GM12878 (cell line): ENCODE measurements at regions not wholly inside any gene's neighbourhood (a gene's known extent, or its start where the extent isn't known, plus 50 kb on each side); places are given as distances from the start of the nearest gene placed in this dataset.

Experiments used
- ATAC-seq: fragments of 200-7000 bp; cut with Tn5 transposase; 3 replicates; pipeline ENCODE4 v1.9.1; 2020; ENCODE audit warnings: mild to moderate bottlenecking, moderate library complexity
- BruUV-seq: library from RNA; stranded (reverse); fragments of 400-500 nt; replicated peaks from 2 replicates; lab custom pipeline; 2021; lab: Mats Ljungman, UMichigan
- CTCF ChIA-PET: fragments of 300-600 bp; sonication (Branson Sonifier 250); formaldehyde crosslinking; extraction: SDS; loops from one replicate; lab custom pipeline; 2021; ENCODE audit warnings: inconsistent platforms; lab: Yijun Ruan, JAX
- POLR2A ChIA-PET: fragments of 350-600 bp; formaldehyde crosslinking; extraction: SDS; loops from one replicate; lab custom pipeline; 2021; ENCODE audit warnings: inconsistent platforms; lab: Charles Lee
- RAD21 ChIA-PET: fragments of 300-600 bp; sonication (Branson Sonifier 250); formaldehyde crosslinking; loops from one replicate; lab custom pipeline; 2023; ENCODE audit warnings: antibody characterized with exemption; ENCODE audit not compliant: unreplicated experiment; lab: Charles Lee
- SMC1A ChIA-PET: fragments of 300-600 bp; sonication (Branson Sonifier 250); formaldehyde crosslinking; loops from one replicate; lab custom pipeline; 2023; ENCODE audit not compliant: unreplicated experiment, uncharacterized antibody; lab: Charles Lee
- DNase-seq: peaks from one replicate; pipeline ENCODE4 v3.0.0-alpha.2; 2011; ENCODE audit warnings: low read depth, low spot score
- FAIRE-seq: peaks from 3 replicates; lab custom pipeline; 2011; peaks lifted over from hg19 to GRCh38; lab: Jason Lieb, UNC
- H2AFZ ChIP-seq: 2 replicates; pipeline ENCODE4 v1.6.0; 2011; ENCODE audit warnings: low read depth, low read length, control low read depth; ENCODE audit not compliant: control insufficient read depth
- H3K27ac ChIP-seq: 2 replicates; pipeline ENCODE4 v1.5.1; 2011; ENCODE audit warnings: control low read depth; ENCODE audit not compliant: control insufficient read depth, insufficient read depth
- H3K27me3 ChIP-seq, 2 experiments: replicated peaks in 1 of 2; 2 replicates each; pipeline versions ENCODE4 v1.6.0 to v1.6.1; 2011; ENCODE audit warnings: low read length in 1 of 2; ENCODE audit not compliant: control insufficient read depth in 2 of 2, insufficient read depth in 2 of 2
- H3K36me3 ChIP-seq, 2 experiments: 2 replicates each; pipeline ENCODE4 v1.5.1; 2011; ENCODE audit warnings: low read length in 1 of 2; ENCODE audit not compliant: control insufficient read depth in 2 of 2, insufficient read depth in 2 of 2
- H3K4me1 ChIP-seq: 2 replicates; pipeline ENCODE4 v1.6.1; 2011; ENCODE audit warnings: mild to moderate bottlenecking, low read length, moderate library complexity, mixed read lengths; ENCODE audit not compliant: control insufficient read depth, insufficient read depth
- H3K4me2 ChIP-seq: 2 replicates; pipeline ENCODE4 v1.6.0; 2011; ENCODE audit warnings: control low read depth; ENCODE audit not compliant: control insufficient read depth, insufficient read depth
- H3K4me3 ChIP-seq: fragments of 200-600 bp; sonication (generic); 2 replicates; pipeline ENCODE4 v1.5.1; 2016
- H3K79me2 ChIP-seq: 2 replicates; pipeline ENCODE4 v1.6.0; 2011; ENCODE audit warnings: low read length; ENCODE audit not compliant: control insufficient read depth, insufficient read depth
- H3K9ac ChIP-seq: 2 replicates; pipeline ENCODE4 v1.8.0; 2011; ENCODE audit warnings: low read length, control low read depth, mixed read lengths; ENCODE audit not compliant: control insufficient read depth, insufficient read depth
- H3K9me3 ChIP-seq: replicated peaks from 3 replicates; pipeline ENCODE4 v1.5.1; 2011; ENCODE audit warnings: mild to moderate bottlenecking, low read length; ENCODE audit not compliant: control insufficient read depth, insufficient read depth
- H4K20me1 ChIP-seq: 2 replicates; pipeline ENCODE4 v1.6.0; 2011; ENCODE audit not compliant: control insufficient read depth, insufficient read depth
- CTCF ChIP-seq, 3 experiments: IDR thresholded peaks in 2 of 3; conservative IDR thresholded peaks in 1 of 3; 2 replicates each; pipeline ENCODE4 v1.5.1; 2011; ENCODE audit warnings: low read depth in 3 of 3, low read length in 3 of 3, mild to moderate bottlenecking in 3 of 3, control low read depth in 2 of 3, moderate library complexity in 2 of 3, inconsistent platforms in 1 of 3, mixed read lengths in 1 of 3; ENCODE audit not compliant: control insufficient read depth in 2 of 3, insufficient read depth in 1 of 3; ENCODE audit errors: extremely low read depth in 1 of 3
- HDAC6 ChIP-seq: fragments of 200-600 bp; sonication (generic); IDR thresholded peaks from one replicate; pipeline ENCODE4 v1.8.0; 2017; ENCODE audit warnings: antibody characterized with exemption; ENCODE audit not compliant: unreplicated experiment
- MTA2 ChIP-seq: fragments of 450-650 bp; IDR thresholded peaks from 2 replicates; pipeline ENCODE4 v1.6.1; 2016; ENCODE audit warnings: low read depth, mild to moderate bottlenecking, moderate library complexity
- RAD21 ChIP-seq: IDR thresholded peaks from 2 replicates; pipeline ENCODE4 v1.6.1; 2011; ENCODE audit warnings: mild to moderate bottlenecking, low read depth, low read length, moderate library complexity; ENCODE audit not compliant: insufficient read depth
- ZNF217 ChIP-seq: fragments of 450-650 bp; IDR thresholded peaks from 2 replicates; pipeline ENCODE4 v1.6.1; 2017; ENCODE audit warnings: antibody characterized with exemption, mild to moderate bottlenecking
- WGBS: methylation state at CpG from one replicate; pipeline ENCODE4 v1.1.6; 2016; ENCODE audit warnings: low lambda C conversion rate; ENCODE audit not compliant: insufficient replicate concordance, insufficient coverage; ENCODE audit errors: missing lambda C conversion rate; 5-methylcytosine and 5-hydroxymethylcytosine counted together
- in situ Hi-C: fragments of 300-500 bp; cut with MboI; formaldehyde crosslinking; loops from 9 replicates; pipeline ENCODE4 v1.14.3; 2018; ENCODE audit warnings: mixed read lengths
- intact Hi-C: fragments of 100-400 bp; cut with micrococcal nuclease; formaldehyde crosslinking; loops from one replicate; pipeline ENCODE4 v1.14.2; 2022; ENCODE audit not compliant: unreplicated experiment

GRCh38 chr9:7273575-7273974 lies 515.8 kb downstream of the KDM4C start:
- BruUV-seq = no TSS peak
- Histone ChIP-seq H3K79me2 (no peaks in the 10 kb centered on the region), H3K4me3 (no peak overlapping the region), H3K36me3 (no peaks in the 10 kb centered on the region), H3K4me2 (no peak overlapping the region), H3K4me1 (no peaks in the 10 kb centered on the region), H2AFZ (no peak overlapping the region), H3K9me3 (no peaks in the 10 kb centered on the region), H3K27me3 (peaks cover 0 to 4% of the 10 kb centered on the region in 2 experiments; a peak in 1 of 4 replicates), H3K27ac (no peak overlapping the region), H4K20me1 (no peaks in the 10 kb centered on the region), H3K9ac (no peak overlapping the region)
- TF ChIP-seq RAD21 (peak; percentile 50), ZNF217 (no peak), MTA2 (no peak), HDAC6 (no peak), CTCF (IDR thresholded peaks at IDR 0.05 in 2 of 3, conservative IDR thresholded peaks at IDR 0.05 in 1 of 3; ENCODE audit: control insufficient read depth in 2 of 3, extremely low read depth in 1 of 3, insufficient read depth in 1 of 3, low read depth in 3 of 3, low read length in 3 of 3) (peak; percentile 18 to 33 (median 22); a peak in 3 of 6 replicates)
- intact Hi-C loops = loop anchor here (2.0 kb wide), 1 partner anchor 263 kb away; no protein-coding TSS in a partner anchor
- ChIA-PET RAD21 (interaction anchor here (0.7 to 0.9 kb wide), 2 partner anchors 39 to 261 kb away, joined by 3 to 4 read pairs; no protein-coding TSS in a partner anchor), SMC1A (interaction anchor here (1.3 kb wide), 1 partner anchor 261 kb away, joined by 4 read pairs; no protein-coding TSS in a partner anchor), POLR2A (no interaction called here), CTCF (interaction anchor here (1.0 to 2.1 kb wide), 5 partner anchors 11 to 267 kb away, joined by 3 to 7 read pairs (median 4); no protein-coding TSS in a partner anchor)
- in situ Hi-C loops = no loop called here
- 42% methylated on average over 5 of the region's 5 CpGs for WGBS
- no peak for FAIRE-seq
- 0 out of 3 replicates have a peak, but pooled peaks have one; percentile 34 for ATAC-seq
- DNase-seq = no peak
